ENCODE measurements at regions not wholly inside any gene's neighbourhood (a gene's known extent, or its start where the extent isn't known, plus 50 kb on each side); places are given as distances from the start of the nearest gene placed in this dataset.
A peak's percentile ranks its signal among the peaks of the same experiment; 100 is the strongest.
"Not testable (repeated sequence)": the region's sequence is repeated elsewhere in the genome, so short reads cannot be mapped to it uniquely, and the experiment has no call there.

DNA sequence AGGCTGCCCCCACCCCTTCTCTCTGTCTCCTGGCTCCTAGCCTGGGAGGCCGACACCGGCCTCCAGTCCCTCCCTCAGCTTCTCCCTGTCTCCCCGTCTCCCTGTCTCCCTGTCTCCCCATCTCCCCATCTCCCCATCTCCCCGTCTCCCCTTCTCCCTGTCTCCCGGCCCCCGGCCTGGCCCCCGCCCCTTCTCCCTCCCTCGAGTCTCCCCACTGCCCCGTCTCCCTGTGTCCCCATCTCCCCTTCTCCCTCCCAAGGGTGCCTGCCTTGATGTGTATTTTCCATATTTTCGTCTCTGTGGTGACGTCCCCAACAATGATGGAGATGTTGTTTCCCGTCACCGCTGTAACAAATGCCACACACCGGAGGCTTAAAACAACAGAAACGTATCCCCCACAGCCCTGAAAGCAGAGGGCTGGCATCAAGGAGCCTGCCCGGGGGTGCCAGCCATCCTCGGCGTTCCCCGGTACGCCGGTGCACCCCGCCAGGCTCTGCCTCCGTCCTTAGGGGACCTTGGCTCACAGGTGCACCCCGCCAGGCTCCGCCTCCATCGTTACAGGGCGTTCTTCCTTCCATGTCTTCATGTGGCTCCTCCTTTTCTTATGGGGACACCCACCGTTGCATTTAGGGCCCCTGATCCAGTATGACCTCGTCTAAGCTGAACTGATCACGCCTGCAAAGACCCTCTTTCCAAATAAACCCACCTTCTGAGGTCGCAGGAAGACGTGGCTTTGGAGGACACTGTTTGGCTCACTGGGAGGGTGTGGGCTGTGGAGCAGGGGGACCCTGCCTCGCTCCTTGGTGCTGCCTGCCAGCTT, 151.6 kb downstream of the NPIPB11 start:
- in situ Hi-C loops (cut with HindIII; ENCODE audit: low pct_unique_long_range_greater_than_20kb, low sequenced_read_pairs) = no loop called here
- no peak for TF ChIP-seq JUND (IDR thresholded peaks at IDR 0.05; ENCODE audit: low read depth)
- DNase-seq (ENCODE audit: low read depth in 1 of 2, low spot score in 1 of 2) = no peak

DNA sequence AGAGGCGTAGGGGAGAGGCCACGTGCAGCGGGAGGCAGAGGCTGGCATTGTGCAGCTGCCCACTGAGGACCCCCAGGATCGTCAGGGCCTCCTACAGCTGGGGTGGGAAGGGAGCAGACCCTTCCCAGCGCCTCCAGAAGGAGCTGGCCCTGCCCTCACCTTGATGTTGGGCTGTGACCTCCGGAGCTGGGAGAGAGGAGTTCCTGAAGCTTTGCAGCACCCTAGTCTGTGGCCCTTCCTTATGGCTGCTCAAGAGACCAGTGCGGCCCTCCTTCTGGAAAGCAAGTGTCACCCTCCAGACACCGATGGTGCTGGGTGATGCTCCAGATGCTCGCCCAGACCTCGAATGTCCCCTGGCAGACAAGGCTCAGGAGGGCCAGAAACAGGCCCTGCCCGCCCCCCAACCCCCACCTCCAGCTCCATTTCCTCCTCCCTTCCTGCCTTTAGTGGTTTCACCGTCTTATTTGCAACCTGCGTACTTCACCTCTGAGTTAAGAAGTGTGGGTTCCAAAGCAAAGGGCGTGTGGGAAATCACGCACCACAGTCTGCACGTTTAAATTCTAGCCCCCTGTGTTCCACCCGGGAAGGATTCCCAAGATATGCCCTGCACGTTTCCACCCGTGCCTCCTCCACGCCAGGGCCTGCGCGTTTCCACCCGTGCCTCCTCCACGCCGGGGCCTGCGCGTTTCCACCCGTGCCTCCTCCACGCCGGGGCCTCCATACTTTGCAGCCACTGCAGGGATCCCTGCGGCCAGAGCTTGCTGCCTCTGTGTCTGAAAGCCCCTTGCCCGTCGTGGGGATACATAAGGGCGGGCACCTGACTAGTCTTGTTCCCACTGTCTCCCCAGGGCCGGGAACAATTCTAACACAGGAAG, 152.6 kb downstream of the NPIPB11 start:
- DNase-seq (ENCODE audit: low read depth in 1 of 2, low spot score in 1 of 2); in situ Hi-C loops (cut with HindIII; ENCODE audit: low pct_unique_long_range_greater_than_20kb, low sequenced_read_pairs): not testable (repeated sequence)

DNA sequence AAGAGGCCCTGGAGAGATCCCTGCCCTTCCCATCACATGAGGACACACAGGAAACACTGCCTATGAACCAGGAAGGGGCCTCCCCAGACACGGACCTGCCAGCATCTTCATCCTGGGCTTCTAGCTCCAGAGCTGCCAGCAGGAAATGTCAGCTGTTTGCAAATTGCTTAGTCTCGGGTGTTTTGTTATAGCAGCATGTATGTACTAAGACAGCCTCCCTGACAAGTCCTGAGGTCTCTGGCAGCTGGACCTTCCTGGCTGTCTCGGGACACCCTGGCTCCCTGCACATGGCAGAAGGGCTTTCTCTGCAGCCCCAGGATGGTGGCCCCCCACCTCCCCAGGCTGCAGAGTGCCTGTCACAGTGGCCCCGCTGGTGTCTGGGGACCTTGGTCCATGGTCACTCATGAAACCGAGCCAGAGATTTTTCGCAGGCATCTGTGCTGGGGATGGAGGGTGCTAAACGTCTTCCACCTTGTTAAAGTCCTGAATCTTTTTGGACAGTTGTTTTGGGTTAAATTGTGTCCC, 153.4 kb downstream of the NPIPB11 start:
- DNase-seq (ENCODE audit: low read depth in 1 of 2, low spot score in 1 of 2); in situ Hi-C loops (cut with HindIII; ENCODE audit: low pct_unique_long_range_greater_than_20kb, low sequenced_read_pairs): not testable (repeated sequence)

DNA sequence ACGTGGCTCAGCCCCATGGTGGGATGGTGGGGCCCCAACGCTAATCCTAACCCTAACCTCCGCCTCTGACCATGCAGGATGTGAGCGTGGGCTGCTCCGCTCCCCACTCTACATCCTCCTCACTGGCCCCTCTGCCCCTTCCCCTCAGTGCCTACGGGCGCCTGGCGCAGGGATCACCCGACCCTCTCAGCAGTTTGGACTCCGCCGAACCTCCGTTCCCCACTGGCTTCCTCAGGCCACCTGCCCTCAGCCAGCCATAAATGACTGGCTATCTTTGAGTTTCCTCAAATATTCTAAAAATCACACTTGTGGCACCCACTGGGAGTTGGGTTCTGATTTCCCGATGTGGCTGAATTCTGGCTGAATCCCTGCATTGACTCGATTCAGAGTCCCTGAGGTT, 154.2 kb downstream of the NPIPB11 start:
- DNase-seq (ENCODE audit: low read depth in 1 of 2, low spot score in 1 of 2); in situ Hi-C loops (cut with HindIII; ENCODE audit: low pct_unique_long_range_greater_than_20kb, low sequenced_read_pairs): not testable (repeated sequence)

DNA sequence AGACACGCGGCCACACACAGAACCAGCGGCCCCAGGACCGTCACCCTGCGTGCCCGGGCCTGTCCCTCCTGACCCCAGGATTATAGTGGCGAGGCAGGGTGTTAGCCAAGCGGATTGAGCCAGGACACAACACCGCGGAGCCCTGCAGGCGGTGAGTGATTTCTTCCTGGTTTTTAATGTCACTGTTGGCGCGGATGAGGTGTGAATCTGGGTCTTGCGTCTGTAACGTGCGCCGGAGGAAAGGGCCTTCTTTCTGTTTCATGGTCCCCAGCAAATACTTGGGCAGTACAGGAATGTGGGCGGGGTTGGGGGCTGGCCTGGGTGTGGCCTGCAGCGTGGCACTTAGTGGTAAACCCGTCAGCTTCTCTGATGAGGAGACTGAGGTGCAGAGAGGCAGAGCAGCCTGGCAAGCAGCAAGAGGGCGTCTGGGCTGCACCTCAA, 154.9 kb downstream of the NPIPB11 start:
- DNase-seq (ENCODE audit: low read depth in 1 of 2, low spot score in 1 of 2) = peak; percentile 23 to 85
- in situ Hi-C loops (cut with HindIII; ENCODE audit: low pct_unique_long_range_greater_than_20kb, low sequenced_read_pairs) = not testable (repeated sequence)

DNA sequence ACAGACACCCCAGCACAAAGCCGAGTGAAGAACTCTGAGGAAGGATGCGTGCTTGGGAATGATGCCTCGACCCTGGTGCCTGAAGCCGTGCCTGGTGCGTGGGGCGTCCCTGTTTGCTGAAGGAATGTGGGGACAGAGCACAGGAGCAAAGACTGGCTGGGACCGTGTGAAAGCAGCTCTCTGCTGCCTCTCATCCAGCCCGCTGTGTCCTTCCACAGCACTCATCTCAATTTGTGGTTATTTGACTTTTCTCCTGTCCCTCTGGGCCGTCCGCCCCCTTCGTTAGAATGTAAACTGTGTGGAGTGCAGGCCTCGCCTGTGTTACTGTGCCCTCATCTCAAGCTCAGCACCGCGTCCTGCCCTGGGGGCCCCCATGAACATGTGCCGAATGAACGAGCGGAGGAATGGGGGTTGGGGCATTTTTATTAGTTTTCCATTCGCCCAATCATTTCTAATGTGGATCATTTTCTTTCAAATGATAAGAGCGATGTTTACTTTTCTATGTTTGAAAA, 155.5 kb downstream of the NPIPB11 start:
- in situ Hi-C loops (cut with HindIII; ENCODE audit: low pct_unique_long_range_greater_than_20kb, low sequenced_read_pairs) = not testable (repeated sequence)

DNA sequence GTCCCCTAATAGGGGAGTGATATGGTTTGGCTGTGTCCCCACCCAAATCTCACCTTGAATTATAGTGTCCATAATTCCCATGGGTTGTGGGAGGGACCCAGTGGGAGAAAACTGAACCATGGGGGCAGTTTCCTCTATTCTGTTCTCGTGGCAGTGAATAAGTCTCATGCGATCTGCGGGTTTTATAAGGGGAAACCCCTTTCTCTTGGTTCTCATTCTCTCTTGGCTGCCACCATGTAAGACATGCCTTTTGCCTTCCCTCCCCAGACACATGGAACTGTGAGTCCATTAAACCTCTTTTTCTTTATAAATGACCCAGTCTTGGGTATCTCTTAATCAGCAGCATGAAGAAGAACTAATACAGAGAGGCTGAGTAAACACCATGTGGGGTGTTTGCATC, 156.0 kb downstream of the NPIPB11 start:
- DNase-seq (ENCODE audit: low read depth in 1 of 2, low spot score in 1 of 2); in situ Hi-C loops (cut with HindIII; ENCODE audit: low pct_unique_long_range_greater_than_20kb, low sequenced_read_pairs): not testable (repeated sequence)

More for the DNA sequence above, 155.5 kb downstream of the NPIPB11 start:
- not testable (repeated sequence) for DNase-seq (ENCODE audit: low read depth in 1 of 2, low spot score in 1 of 2)

DNA sequence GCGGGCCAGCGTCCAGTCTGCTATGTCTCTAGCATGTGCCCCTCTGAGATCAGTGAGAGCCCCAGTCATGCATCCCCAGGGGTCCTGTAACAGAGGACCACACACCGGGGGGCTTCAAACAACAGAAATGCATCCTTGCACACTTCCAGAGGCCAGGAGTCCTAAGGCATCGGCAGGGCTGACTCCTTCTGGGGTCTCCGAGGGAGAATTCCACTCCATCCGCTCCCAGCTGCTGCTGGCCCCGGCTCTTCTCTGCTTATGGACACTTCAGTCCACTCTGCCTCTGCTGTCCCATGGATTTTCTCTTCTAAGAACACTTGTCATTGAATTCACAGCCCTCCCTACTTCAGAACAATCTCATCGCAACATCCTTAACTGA, 157.6 kb downstream of the NPIPB11 start:
- in situ Hi-C loops (cut with HindIII; ENCODE audit: low pct_unique_long_range_greater_than_20kb, low sequenced_read_pairs) = not testable (repeated sequence)

DNA sequence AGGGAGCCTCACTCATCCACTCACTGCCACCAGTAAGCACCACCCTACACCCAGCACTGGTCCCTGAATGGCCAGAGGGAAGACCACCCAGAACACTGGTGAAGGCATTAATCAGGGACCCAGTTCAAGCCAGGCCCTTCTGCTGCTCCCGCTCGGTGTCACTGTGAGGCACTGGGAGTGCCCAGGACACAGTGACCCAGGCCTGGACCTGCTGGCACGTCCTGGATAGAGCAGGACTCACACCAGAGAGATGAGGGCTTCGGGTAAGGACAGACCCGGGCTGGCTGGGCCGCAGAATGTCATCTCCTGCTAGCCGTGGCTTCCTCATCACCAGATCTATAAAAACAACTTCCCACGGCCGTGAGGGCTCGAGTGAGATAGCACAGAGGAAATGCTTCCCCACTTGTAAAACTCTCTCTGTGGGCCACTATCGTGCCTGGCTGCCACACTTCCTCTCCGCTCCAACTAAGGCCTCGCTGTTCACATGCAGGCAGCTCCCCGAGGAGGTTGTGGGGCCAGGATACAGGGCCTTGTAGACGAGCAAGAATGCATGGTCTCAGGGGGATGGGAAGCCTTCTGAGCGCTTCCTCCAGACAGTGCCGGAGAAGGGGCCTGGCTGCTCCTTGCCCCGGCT, 158.1 kb downstream of the NPIPB11 start:
- in situ Hi-C loops (cut with HindIII; ENCODE audit: low pct_unique_long_range_greater_than_20kb, low sequenced_read_pairs); DNase-seq (ENCODE audit: low read depth in 1 of 2, low spot score in 1 of 2): not testable (repeated sequence)

More for the DNA sequence above, 157.6 kb downstream of the NPIPB11 start:
- DNase-seq (ENCODE audit: low read depth in 1 of 2, low spot score in 1 of 2) = not testable (repeated sequence)

DNA sequence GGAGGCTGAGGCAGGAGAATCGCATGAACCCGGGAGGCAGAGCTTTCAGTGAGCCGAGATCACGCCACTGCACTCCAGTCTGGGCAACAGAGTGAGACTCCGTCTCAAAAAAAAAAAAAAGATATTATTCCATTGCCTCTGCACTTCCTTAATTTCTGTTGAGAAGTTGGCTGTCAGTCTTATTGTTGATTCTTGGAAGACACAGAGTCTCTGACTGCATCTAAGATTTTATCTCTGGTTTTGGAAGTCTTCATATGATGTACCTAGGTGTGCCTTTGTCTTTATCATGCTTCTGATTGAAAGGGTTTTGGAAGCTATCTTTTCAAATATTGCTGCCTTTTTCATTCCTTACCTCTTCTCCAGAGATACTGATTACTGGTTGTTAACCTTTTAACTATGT, 160.4 kb downstream of the NPIPB11 start:
- in situ Hi-C loops (cut with HindIII; ENCODE audit: low pct_unique_long_range_greater_than_20kb, low sequenced_read_pairs); DNase-seq (ENCODE audit: low read depth in 1 of 2, low spot score in 1 of 2): not testable (repeated sequence)

DNA sequence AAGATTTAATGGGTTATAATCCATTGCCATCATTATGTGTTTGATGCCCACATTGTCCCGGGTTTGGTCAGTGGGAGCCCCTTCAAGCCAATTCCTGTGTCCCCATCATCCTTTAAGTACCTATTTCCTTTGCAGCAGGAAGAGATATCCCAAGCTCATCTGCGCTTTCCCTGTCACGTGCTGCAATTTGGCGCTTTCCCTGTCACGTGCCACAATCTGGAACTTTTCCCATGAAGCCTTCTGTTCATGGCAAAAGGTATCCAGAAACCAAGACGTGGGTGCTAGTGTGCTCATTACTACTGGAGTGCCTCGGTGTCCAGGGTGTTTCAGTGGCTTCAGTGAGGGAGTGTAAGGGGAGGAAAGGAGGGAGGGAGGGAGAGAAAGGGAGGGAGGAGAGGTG, 168.5 kb downstream of the NPIPB11 start:
- DNase-seq (ENCODE audit: low read depth in 1 of 2, low spot score in 1 of 2) = no peak
- in situ Hi-C loops (cut with HindIII; ENCODE audit: low pct_unique_long_range_greater_than_20kb, low sequenced_read_pairs) = no loop called here
- no peak for TF ChIP-seq JUND (IDR thresholded peaks at IDR 0.05; ENCODE audit: low read depth)

DNA sequence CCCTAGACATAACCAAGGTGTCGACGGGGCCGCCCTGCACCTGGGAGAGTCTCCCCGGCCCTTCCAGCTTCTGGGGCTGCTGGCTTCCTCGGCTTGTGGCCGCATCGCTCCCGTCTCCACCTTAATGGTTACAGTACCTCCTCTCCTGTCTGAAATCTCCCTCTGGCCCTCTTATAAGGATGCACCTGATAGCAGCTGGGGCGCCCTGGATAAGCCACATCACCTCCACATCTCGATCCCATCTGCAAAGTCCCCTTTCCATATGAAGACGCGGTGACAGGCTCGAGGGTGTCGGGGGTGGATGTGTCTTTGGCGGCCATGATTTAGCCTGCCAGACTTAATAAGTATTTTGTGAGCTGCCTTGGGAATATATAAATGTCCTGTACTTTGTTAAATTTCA, 169.0 kb downstream of the NPIPB11 start:
- in situ Hi-C loops (cut with HindIII; ENCODE audit: low pct_unique_long_range_greater_than_20kb, low sequenced_read_pairs); DNase-seq (ENCODE audit: low read depth in 1 of 2, low spot score in 1 of 2): not testable (repeated sequence)

DNA sequence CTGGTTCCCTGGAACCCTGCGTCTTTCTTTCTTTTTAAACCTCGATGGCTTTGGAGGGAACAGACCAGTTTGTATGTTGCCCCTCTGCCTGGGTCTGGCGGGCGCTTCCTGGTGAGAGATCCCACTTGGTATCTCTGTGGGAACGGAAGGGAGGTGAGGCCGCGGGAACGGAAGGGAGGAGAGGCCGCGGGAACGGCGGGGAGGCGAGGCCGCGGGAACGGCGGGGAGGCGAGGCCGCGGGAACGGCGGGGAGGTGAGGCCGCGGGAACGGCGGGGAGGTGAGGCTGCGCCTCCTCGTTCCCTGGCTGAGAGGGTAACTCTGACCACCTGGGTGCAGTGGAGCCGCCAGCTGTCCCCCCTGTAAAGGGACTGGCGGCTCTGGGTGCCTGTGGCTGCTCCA, 169.5 kb downstream of the NPIPB11 start:
- DNase-seq (ENCODE audit: low read depth in 1 of 2, low spot score in 1 of 2); in situ Hi-C loops (cut with HindIII; ENCODE audit: low pct_unique_long_range_greater_than_20kb, low sequenced_read_pairs): not testable (repeated sequence)

DNA sequence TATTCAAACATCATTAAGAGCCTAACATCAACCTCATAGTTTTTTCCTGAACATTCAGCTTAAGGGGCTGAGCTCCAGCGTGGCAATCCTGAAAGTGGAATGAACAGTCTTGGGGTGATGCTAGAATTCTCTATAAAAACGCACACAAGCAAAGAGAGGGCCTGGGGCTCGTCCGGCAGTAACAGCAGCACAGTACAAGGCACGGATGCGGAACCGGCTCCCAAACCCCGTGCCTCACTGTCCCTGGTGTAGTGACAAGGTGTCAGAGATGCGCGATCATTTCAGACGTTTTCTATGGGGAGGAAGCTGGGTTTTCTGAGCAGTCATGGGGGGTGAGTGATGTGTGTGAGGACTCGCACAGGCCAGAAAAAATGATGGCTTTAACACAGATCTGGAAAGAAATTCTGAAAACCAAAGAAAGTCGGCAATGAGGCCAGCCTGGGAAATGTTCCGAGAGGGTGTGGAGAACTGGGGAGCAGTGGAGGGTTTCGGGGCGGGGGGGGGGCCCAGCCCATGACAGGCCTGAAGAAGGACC, 170.6 kb downstream of the NPIPB11 start:
- in situ Hi-C loops (cut with HindIII; ENCODE audit: low pct_unique_long_range_greater_than_20kb, low sequenced_read_pairs); DNase-seq (ENCODE audit: low read depth in 1 of 2, low spot score in 1 of 2): not testable (repeated sequence)

DNA sequence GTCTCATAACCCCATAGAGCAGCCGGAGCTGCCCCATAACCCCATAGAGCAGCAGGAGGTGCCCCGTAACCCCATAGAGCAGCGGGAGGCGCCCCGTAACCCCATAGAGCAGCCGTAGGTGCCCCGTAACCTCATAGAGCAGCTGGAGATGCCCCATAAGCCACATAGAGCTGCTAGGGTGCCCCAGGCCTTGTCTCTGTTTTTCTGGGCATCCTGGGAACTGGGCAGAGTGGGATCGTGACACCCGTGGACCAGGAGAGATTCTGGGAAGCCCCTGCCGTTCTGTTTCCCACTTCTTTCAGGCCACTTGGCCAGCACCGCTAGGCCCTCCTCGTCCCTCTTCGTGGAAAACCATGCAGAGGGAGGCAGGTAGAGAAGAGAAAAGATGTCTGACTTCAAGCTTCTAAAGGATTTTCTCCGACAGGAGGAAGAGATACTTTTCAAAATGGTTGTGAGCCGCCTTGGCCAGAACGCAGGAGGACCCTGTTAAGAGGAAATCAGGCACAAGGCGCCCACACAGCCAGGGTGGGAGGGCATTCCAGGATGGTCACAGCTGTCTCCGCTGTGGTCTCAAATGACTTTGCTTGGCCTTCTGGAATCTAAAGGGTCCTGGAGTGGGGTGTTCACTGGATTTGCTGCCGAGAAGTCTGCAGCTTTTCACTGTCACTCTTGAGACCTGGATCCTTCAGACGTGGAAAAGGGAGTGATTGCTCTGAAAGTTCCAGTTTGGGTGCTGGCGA, 171.8 kb downstream of the NPIPB11 start:
- DNase-seq (ENCODE audit: low read depth in 1 of 2, low spot score in 1 of 2); in situ Hi-C loops (cut with HindIII; ENCODE audit: low pct_unique_long_range_greater_than_20kb, low sequenced_read_pairs): not testable (repeated sequence)

DNA sequence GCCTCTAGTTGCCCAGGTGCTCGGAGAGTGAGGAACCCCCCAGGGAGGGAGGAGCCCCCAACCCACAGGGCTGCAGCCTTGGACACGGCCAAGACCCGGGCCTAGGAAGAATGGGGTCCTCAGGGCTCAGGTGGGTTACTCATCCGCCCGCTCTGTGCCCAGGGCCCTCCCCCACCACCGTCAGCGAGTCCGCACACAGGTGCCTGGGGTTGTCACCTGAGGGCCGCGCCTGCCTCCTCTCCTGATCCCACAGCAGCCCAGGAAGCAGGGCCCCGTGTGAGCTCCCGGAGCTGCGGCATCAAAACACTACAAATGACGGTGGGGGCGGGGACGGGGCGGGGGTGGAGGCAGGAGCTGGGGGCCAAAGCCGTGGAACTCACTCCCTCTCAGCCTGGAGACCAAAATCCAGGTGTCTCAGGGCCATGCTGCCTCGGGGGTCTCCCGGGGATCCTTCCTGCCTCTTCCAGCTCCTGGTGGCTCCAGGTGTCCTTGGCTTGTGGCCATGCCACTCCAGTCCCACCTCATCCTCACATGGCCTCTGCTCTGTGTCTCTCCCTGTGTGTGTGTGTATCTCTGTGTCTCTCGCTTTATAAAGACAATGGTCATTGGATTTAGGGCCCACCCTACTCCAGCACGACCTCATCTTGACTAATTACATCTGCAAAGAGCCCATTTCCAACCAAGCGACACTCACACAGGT, 172.7 kb downstream of the NPIPB11 start:
- in situ Hi-C loops (cut with HindIII; ENCODE audit: low pct_unique_long_range_greater_than_20kb, low sequenced_read_pairs) = not testable (repeated sequence)

More for the DNA sequence above, 172.7 kb downstream of the NPIPB11 start:
- not testable (repeated sequence) for DNase-seq (ENCODE audit: low read depth in 1 of 2, low spot score in 1 of 2)

Measured in T47D (cell line).